NCI-H748 treated with DMSO at 0.1 percent for 48 hours (cell line): ENCODE measurements at regions not wholly inside any gene's neighbourhood (a gene's known extent, or its start where the extent isn't known, plus 50 kb on each side); places are given as distances from the start of the nearest gene placed in this dataset.
"Not testable (repeated sequence)": the region's sequence is repeated elsewhere in the genome, so short reads cannot be mapped to it uniquely, and the experiment has no call there.

ENCODE experiments used
- DNase-seq: peaks from one replicate; lab custom pipeline; 2025; lab: John Stamatoyannopoulos, UW

GRCh38 chr2:10183146-10183675, 60.7 kb downstream of the RRM2 start:
- DNase-seq = no peak

GRCh38 chr2:10184421-10184820, 61.9 kb downstream of the RRM2 start:
- no peak for DNase-seq

- DNase-seq = no peak
Observed at GRCh38 chr2:10185046-10185445, 62.5 kb downstream of the RRM2 start.

DNA sequence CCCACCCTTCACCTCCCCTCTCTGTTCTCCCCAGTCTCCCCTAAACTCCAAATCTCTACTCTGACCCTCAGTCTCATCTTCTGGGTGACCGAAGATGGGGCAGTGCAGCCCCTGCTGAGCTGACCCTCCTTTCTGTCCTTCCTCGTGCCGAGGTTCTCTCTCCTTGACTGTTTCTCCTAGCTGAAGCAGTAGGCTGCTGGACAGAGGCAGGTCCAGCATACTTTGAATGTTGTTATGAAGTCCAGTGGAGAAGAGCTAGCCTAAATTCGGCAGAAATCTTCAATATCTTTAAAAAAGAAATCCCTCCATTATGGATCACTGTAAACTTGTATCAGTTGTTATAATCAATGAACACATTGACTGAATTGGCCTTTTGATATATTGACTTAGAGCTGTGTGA, 63.2 kb downstream of the RRM2 start:
- DNase-seq = no peak

- no peak for DNase-seq
Observed at GRCh38 chr2:10186868-10187535, 64.5 kb downstream of the RRM2 start.

DNA sequence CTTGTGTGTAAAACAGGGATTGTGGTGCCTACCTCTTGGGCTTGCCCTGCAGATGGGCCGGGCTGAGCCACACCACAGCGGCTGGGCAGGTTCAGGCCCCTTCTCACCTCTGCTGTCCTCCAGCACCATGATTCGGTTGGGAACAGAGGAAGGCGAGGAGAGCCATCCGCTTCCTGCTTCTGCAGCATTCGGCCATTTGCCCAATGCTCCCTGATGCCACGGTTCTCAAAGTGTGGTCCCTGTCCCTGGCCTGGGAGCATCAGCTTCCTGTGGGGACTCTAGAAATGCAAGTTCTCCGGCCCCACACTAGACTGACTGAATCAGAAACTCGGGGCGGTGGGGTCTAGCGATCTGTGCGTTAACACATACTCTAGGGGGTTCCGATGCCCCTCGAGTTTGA, 65.1 kb downstream of the RRM2 start:
- no peak for DNase-seq

GRCh38 chr2:10188211-10188610, 65.7 kb downstream of the RRM2 start:
- DNase-seq = no peak

DNA sequence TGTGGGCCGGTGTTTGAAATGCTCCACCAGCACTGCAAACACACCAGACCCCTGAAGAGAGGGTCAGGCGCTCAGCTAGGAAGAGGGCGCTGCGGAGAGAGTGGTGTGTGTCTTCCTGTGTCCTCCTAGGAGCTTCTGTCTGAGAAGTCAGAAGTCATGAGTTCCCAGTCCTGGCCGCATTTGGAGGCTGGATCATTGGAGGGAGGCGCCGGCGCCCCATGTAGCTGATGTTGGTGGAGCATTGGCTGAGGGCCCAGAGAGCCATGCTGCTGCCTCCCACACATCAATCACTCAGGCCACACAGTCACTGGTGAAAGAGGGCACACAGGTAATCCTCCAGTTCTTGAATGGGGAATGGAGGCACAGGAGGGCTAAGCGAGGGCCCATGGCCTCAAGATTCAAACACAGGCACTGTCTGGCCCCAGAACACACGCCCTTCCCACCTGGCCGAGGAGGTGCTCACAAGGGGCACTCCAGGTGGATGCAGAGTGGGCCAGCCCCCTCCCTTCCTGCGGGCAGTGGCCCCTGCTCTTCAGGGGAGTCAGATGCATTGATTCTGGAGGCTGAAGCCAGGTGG, 66.3 kb downstream of the RRM2 start:
- no peak for DNase-seq

DNA sequence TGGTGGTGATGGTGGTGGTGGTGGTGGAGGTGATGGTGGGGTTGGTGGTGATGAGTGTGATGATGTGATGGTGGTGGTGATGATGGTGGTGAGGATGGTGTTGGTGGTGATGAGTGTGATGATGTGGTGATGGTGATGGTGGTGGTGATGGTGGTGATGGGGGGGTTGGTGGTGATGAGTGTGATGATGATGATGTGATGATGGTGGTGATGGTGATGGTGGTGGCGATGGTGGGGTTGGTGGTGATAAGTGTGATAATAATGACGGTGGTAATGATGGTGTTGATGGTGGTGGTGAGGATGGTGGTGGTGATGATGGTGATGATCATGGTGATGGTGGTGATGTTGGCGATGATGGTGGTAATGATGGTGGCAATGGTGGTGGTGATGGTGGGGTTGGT, 67.7 kb downstream of the RRM2 start:
- DNase-seq = no peak

DNA sequence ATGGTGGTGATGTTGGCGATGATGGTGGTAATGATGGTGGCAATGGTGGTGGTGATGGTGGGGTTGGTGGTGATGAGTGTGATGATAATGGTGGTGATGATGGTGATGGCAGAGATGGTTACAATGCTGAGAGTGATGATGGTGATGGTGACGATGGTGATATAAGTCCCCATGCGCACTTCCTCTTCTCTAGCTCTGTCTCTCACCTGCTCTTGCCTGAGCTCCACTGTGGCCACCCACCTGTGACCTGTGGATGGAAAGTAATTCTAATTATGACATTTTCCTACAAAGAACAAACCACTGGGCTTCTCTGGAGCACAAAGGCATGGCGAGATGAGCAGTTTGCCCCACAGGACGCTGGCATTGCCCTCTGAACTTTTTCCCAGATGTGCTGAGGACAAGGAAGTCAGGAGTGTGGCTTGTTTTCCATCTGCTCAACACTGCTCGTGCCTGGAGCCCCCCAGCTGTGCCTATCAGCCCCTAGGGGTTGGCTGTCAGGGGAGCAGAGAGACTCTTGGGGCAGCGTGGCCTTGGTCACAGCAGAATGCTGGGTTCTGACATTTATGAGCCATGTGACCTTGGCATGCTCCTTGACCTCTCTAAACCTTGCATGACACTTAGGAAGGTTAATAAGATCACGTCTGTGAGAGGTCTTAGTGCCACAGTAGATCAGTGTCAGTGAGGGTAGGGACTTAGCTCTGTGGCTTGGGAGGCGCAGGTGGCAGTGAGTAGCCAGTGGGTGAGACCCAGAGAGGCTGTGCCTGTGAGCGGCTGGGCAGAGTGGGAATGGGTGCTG, 68.4 kb downstream of the RRM2 start:
- no peak for DNase-seq

DNA sequence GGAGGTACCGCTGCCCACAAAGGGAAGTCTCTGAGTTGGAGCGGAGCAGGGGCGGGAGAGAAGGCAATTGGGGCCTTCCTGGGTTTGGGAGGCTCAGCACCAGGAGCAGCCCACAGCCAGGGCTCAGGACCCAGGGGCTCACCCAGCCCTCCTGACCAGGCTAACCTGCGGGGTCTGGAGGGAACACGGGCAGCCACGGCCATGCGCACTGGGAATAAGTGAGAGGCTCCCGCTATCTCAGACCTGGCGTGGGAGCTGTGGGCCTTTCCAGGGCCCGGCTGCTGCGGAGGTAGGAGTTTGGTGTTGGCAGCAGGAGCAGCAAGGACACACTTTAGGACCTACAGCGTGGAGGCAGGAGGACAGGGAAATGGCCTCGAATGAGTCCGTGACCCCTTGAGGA, 69.0 kb downstream of the RRM2 start:
- no peak for DNase-seq

GRCh38 chr2:10192392-10193015, 70.0 kb downstream of the RRM2 start:
- DNase-seq = no peak

DNA sequence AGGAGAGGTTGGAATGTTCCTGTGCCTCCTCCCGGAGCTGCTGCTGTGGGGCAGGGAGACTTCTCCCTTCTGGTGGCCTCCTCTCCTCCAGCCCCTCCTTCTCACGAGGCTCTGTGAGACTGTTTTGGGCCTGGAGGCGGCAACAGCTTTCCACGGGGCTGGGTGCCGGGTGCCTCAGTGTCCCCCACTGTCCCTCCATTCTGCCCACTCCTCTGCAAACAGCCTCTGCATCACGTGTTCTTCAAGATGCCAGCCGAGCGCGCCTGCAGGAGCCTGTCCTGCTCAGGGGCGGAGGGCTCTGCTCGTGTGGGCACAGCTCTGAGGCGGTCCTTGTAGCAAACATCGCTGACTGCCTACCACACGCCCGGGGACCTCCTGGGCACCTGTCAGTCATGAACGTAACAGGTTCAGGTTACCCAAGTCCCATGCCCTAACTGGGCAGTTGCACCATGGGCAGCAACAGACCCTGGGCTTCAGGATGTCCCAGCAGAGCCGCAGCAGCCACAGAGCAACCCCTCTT, 70.8 kb downstream of the RRM2 start:
- DNase-seq = no peak

DNA sequence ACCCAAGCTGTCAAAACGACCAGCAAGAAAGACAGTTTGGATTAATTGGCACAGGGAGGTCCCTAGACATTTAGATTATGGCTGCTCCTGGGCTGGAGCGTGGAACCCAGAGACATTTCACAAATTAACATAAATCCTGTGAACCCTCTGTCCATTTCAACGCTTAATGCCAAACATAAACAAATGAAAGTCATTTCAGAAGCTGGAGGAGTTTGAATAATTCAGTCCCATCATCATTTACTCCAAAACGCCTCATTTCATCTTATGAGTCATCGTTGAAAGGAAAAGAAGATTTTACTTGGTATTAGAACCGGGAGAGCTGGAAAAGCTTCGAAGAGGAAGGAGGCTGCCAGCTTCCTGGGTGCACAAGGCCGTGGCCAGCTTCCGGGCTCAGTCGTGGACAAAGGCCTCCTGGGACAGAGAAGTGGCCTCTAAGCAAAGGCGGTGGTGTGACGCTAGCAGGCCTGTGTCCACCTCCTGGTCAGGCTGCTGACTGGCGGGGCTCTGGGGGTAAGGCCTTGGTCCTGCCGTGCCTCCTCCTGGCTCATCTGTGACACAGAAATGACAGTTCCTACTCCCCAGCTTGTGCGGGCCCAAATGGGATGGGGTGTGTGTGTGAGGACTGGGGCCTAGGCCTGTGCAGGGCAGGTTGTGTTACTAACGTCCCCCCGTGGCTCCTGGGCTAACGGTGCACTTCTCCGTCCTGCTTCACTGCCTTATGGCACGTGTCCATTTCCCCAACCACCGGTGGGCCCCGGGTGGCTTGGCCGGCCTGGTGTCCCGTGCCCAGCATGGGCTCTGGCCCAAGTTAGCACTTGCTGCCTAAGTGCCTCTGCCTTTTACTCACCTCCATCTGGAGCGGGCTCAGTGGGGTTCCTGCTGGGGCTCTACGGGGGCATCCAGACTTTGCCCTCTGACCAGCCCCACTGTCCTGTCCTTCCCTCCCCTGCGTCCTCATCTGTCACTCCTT, 71.6 kb downstream of the RRM2 start:
- DNase-seq = no peak

GRCh38 chr2:10195278-10196109, 73.0 kb downstream of the RRM2 start:
- no peak for DNase-seq

DNA sequence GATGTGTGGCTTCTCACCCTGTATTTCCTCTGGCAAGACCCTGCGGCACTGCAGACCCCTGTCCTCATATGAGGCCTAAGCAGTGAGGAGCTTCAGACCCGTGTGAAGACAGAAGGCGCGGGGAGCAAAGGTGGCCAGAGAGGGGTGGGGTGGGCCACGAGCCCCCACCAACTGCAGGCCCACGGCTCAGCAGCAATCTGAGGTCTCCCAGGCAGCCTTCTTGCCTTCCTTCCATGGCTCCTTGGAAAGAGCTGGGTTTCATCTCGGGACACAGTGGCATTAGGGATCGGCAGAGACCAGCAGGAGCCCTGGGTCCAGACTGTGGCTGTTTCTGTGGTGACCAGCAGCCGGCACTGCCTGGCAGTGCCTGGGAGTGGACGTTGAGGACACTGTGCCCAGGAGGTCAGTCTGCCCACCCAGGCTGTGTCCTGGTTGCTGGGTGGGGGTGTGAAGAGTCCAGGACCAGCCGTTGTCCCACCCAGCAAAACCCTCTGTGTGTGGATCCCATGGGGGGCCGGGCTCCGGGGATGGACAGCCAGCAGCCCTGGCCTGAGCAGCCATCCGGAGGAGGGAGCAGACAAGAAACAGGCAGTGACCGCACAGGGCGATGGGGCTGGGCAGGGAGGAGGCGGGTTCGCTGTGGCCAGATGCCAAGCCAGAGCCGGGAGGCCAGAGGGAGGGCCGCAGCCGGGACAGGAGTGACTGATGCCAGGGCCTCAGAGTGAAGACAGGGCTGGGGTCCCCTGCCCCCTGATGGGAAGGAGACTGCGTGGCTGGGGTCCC, 73.8 kb downstream of the RRM2 start:
- DNase-seq = no peak

- DNase-seq = no peak
Observed at GRCh38 chr2:10196948-10197696, 74.6 kb downstream of the RRM2 start.

GRCh38 chr2:10197697-10198076, 75.1 kb downstream of the RRM2 start:
- DNase-seq = no peak

GRCh38 chr2:10198482-10198881, 75.9 kb downstream of the RRM2 start:
- DNase-seq = not testable (repeated sequence)
